Psoas muscle (tissue), 7 donors: ENCODE measurements at regions not wholly inside any gene's neighbourhood (a gene's known extent, or its start where the extent isn't known, plus 50 kb on each side); places are given as distances from the start of the nearest gene placed in this dataset.

Experiments
- ATAC-seq, 4 donors: fragments of 200-7000 bp; cut with Tn5 transposase; one replicate each; pipeline ENCODE4 v1.9.1; 2020; ENCODE audit warnings: moderate library complexity in 3 of 4, mild to moderate bottlenecking in 2 of 4
- DNase-seq, 2 donors: peaks; one replicate each; pipeline ENCODE4 v3.0.0-alpha.2; 2020
- H3K27ac ChIP-seq: fragments of 200-600 bp; one replicate; pipeline ENCODE4 v1.8.0; 2022
- H3K27me3 ChIP-seq, 3 donors: fragments of 200-600 bp in 1 of 3; one replicate each; pipeline versions ENCODE4 v1.6.1 to v1.8.0; 2013 to 2022; ENCODE audit warnings: low read length in 2 of 3, mild to moderate bottlenecking in 2 of 3, moderate library complexity in 1 of 3; ENCODE audit not compliant: insufficient read depth in 3 of 3
- H3K36me3 ChIP-seq, 2 donors: fragments of 200-600 bp in 1 of 2; one replicate each; pipeline versions ENCODE4 v1.6.1 to v1.8.0; 2013 to 2022; ENCODE audit warnings: low read depth in 1 of 2, mild to moderate bottlenecking in 1 of 2, moderate library complexity in 1 of 2; ENCODE audit not compliant: insufficient read depth in 1 of 2
- H3K4me1 ChIP-seq: fragments of 200-600 bp; one replicate; pipeline ENCODE4 v1.8.0; 2022
- H3K4me3 ChIP-seq: fragments of 200-600 bp; one replicate; pipeline ENCODE4 v1.8.0; 2022; ENCODE audit warnings: mild to moderate bottlenecking
- H3K9me3 ChIP-seq: fragments of 200-600 bp; one replicate; pipeline ENCODE4 v1.8.0; 2022
- WGBS, 3 donors: extraction: QIAGEN DNeasy Blood & Tissue Kit; methylation state at CpG; one replicate each; pipeline versions ENCODE4 v1.1.6 to v1.1.7; 2013; 5-methylcytosine and 5-hydroxymethylcytosine counted together
- intact Hi-C, 2 donors: fragments of 100-400 bp; cut with DNase I; formaldehyde crosslinking; loops; one replicate each; pipeline versions ENCODE4 v1.11.0 to v1.14.2; 2022
- TF ChIP-seq, protein P1 (sequence below): fragments of 200-600 bp; IDR thresholded peaks from one replicate; pipeline ENCODE4 v1.8.0; 2022; ENCODE audit warnings: antibody characterized with exemption
- donor health status: healthy with polysubstance abuse.
- donor health status: DM: no; HTN: no; CAD: no; lungs with moderate emphysema.
- donor health status: Bipolar disorder and iron deficiency.
- donor health status: healthy.
- donor health status: DM: yes; HTN: yes; CAD: no.
- donor health status: DM: no; HTN: no; CAD: no.
- donor health status: DM: yes; HTN: yes; CAD: no.

DNA sequence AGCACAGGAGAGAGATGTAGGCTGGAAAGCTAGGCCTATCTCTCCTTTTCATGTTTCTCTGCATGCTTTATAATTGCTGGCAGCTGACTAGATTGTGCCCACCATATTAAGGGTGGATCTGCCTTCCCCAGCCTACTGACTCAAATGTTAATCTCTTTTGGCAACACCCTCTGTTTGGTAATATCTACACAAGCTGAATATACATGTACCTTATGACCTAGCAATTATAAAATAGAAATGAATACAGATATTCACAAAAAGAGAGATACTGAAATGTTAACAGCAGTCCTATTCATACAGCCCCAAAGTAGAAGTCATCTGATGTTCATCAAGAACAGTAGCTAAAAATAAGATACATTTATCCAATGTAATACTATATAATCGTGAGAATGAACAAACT, 429.6 kb downstream of the EPM2A start:
- no peak overlapping the region for H3K4me3 ChIP-seq
- no peak overlapping the region for H3K27ac ChIP-seq
- no peaks in the 10 kb centered on the region for H3K27me3 ChIP-seq
- no peaks in the 10 kb centered on the region for H3K36me3 ChIP-seq
- H3K9me3 ChIP-seq: no peaks in the 10 kb centered on the region
- WGBS, 3 donors: 89 to 96% (median 92%) methylated on average over 1 of the region's 1 CpG
- intact Hi-C loops: no loop called here
- TF ChIP-seq, protein P1, sequence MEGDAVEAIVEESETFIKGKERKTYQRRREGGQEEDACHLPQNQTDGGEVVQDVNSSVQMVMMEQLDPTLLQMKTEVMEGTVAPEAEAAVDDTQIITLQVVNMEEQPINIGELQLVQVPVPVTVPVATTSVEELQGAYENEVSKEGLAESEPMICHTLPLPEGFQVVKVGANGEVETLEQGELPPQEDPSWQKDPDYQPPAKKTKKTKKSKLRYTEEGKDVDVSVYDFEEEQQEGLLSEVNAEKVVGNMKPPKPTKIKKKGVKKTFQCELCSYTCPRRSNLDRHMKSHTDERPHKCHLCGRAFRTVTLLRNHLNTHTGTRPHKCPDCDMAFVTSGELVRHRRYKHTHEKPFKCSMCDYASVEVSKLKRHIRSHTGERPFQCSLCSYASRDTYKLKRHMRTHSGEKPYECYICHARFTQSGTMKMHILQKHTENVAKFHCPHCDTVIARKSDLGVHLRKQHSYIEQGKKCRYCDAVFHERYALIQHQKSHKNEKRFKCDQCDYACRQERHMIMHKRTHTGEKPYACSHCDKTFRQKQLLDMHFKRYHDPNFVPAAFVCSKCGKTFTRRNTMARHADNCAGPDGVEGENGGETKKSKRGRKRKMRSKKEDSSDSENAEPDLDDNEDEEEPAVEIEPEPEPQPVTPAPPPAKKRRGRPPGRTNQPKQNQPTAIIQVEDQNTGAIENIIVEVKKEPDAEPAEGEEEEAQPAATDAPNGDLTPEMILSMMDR: no peak
- no peak for DNase-seq
- ATAC-seq: no peak
- no peaks in the 10 kb centered on the region for H3K4me1 ChIP-seq

DNA sequence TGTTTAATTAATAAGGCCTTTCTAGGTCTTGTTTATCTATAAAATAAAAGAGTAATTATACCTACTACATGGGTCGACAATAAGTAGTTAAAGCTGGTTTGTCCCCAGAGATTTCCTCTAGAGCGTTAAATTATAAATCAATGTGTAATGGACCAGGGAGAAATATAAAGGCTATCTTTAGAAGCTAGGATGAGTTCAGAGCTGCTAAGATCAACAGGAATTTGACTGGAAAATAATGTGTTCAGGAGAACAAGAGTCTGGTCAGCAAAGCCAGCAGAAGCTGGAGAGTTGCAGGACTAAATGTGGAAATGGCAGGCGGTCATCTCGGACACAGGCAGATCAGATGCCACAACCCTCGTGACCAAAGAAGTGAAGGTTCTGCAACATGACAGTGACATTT, 428.8 kb downstream of the EPM2A start:
- H3K4me1 ChIP-seq: no peaks in the 10 kb centered on the region
- no peaks in the 10 kb centered on the region for H3K9me3 ChIP-seq
- H3K36me3 ChIP-seq: no peaks in the 10 kb centered on the region
- ATAC-seq (peak in 2 of 4 donors; percentile 45 to 50), DNase-seq (no peak)
- intact Hi-C loops: no loop called here
- no peaks in the 10 kb centered on the region for H3K27me3 ChIP-seq
- no peak overlapping the region for H3K27ac ChIP-seq
- H3K4me3 ChIP-seq: no peak overlapping the region
- TF ChIP-seq, protein P1: no peak
- 32 to 71% (median 32%) methylated on average over 5 of the region's 5 CpGs for WGBS, 3 donors

DNA sequence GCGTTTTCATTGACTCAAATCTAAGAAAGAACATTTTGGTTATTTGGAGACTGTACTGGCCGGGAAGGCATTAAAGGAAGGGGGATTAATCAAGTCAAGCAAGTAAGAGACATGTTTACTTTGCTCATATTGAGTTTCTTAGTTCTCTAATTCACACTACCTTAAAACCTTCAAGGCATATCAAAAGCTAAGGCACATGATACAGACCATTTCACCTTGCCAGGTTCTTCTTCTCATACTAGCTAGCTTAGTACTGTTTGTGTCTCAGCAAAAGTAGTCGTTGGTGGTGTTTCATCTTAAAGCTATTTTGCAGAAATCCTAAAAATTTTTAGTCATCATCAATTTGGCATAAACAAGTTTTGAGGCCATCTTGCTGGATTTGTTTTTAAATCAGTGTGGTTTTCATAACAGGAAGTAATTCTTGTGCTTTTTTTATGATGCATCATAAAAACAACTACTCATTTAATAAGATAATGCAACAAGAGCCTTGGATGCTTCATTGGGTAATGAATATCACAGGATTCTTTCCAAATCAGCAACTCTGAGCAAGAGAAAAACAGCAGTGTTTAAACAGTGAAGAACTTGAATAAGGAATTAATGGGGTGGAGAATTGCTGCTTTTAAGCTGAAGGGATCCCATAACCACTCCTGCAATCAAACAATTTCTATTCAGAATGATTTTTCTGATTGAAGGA, 425.3 kb downstream of the EPM2A start:
- Histone ChIP-seq H3K27me3 (no peaks in the 10 kb centered on the region), H3K36me3 (no peaks in the 10 kb centered on the region), H3K27ac (no peak overlapping the region), H3K9me3 (no peaks in the 10 kb centered on the region), H3K4me3 (no peak overlapping the region), H3K4me1 (no peaks in the 10 kb centered on the region)
- no peak for DNase-seq
- ATAC-seq: no peak
- TF ChIP-seq, protein P1: no peak
- intact Hi-C loops: no loop called here
- 67 to 82% (median 67%) methylated on average over 3 of the region's 3 CpGs for WGBS, 3 donors

DNA sequence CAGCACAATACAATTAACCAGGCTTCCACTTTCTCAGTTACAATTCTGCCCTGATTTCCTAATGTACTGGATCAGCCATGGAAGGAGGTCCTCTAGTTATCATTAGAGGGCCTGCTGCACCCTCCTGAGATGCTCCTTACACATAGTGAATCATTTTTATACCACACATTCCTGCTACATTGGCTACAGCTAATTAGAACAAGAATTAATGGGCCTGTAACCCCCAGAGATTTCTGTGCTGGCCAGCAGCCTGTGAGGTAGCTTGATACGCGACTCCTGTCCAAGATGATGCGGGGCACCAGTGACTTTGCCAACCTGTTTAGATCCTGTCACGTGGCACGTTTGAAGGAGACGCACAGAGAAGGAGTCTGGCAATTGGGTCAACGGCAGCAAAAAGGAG, 422.8 kb downstream of the EPM2A start:
- Histone ChIP-seq H3K4me3 (no peak overlapping the region), H3K36me3 (no peaks in the 10 kb centered on the region), H3K4me1 (no peaks in the 10 kb centered on the region), H3K9me3 (peaks cover 3% of the 10 kb centered on the region), H3K27me3 (no peaks in the 10 kb centered on the region), H3K27ac (no peak overlapping the region)
- intact Hi-C loops: no loop called here
- WGBS, 3 donors: 63 to 67% (median 64%) methylated on average over 7 of the region's 7 CpGs
- DNase-seq: no peak
- TF ChIP-seq, protein P1: no peak
- no peak for ATAC-seq
